Stomach (tissue), 4 donors: ENCODE measurements at regions not wholly inside any gene's neighbourhood (a gene's known extent, or its start where the extent isn't known, plus 50 kb on each side); places are given as distances from the start of the nearest gene placed in this dataset.

ENCODE experiments used
- CTCF ChIP-seq, 7 experiments: fragments of 450-650 bp in 4 of 7; fragments of 200-600 bp in 3 of 7; sonication (generic) in 3 of 7; IDR thresholded peaks; one replicate each; pipeline ENCODE4 v1.5.1; 2016 to 2019; ENCODE audit warnings: antibody characterized with exemption in 7 of 7, control low read depth in 2 of 7, mild to moderate bottlenecking in 1 of 7
- EP300 ChIP-seq: sonication (generic); formaldehyde crosslinking; IDR thresholded peaks from one replicate; pipeline ENCODE4 v1.6.1; 2017; ENCODE audit warnings: antibody characterized with exemption
- POLR2A ChIP-seq, 4 donors: fragments of 450-650 bp; IDR thresholded peaks; one replicate each; pipeline ENCODE4 v1.6.1; 2016; ENCODE audit warnings: antibody characterized with exemption in 4 of 4, control low read depth in 2 of 4, mild to moderate bottlenecking in 1 of 4, moderate library complexity in 1 of 4

- TF ChIP-seq CTCF (IDR thresholded peaks at IDR 0.05), result no peak
- no peak for TF ChIP-seq EP300
- TF ChIP-seq POLR2A (IDR thresholded peaks at IDR 0.05), result no peak
Measured at GRCh38 chr7:155964543-155964942, 152.3 kb upstream of the SHH start.
